Osteoblast (primary cell): ENCODE measurements at regions not wholly inside any gene's neighbourhood (a gene's known extent, or its start where the extent isn't known, plus 50 kb on each side); places are given as distances from the start of the nearest gene placed in this dataset.
A peak's percentile ranks its signal among the peaks of the same experiment; 100 is the strongest.
"Not testable (repeated sequence)": the region's sequence is repeated elsewhere in the genome, so short reads cannot be mapped to it uniquely, and the experiment has no call there.

ENCODE experiments used
- DNase-seq: peaks from one replicate; pipeline ENCODE4 v3.0.0; 2011; ENCODE audit warnings: low spot score, mixed read lengths; ENCODE audit not compliant: insufficient read length; ENCODE audit errors: missing footprints
- H2AFZ ChIP-seq: 2 replicates; pipeline ENCODE4 v1.6.0; 2011; ENCODE audit warnings: mild to moderate bottlenecking, low read length
- H3K27ac ChIP-seq: 2 replicates; pipeline ENCODE4 v1.5.1; 2011; ENCODE audit warnings: mild to moderate bottlenecking, low read depth, low read length, moderate library complexity
- H3K27me3 ChIP-seq: 2 replicates; pipeline ENCODE4 v1.6.0; 2012; ENCODE audit warnings: mild to moderate bottlenecking, control low read depth, inconsistent platforms, low read length, moderate library complexity; ENCODE audit not compliant: insufficient read depth
- H3K36me3 ChIP-seq: 2 replicates; pipeline ENCODE4 v1.5.1; 2011; ENCODE audit warnings: mild to moderate bottlenecking, low read length, control low read depth, moderate library complexity; ENCODE audit not compliant: insufficient read depth
- H3K4me1 ChIP-seq: 2 replicates; pipeline ENCODE4 v1.5.1; 2011; ENCODE audit warnings: mild to moderate bottlenecking, low read length, control low read depth, moderate library complexity; ENCODE audit not compliant: insufficient read depth
- H3K4me2 ChIP-seq: 2 replicates; pipeline ENCODE4 v1.6.0; 2011; ENCODE audit warnings: mild to moderate bottlenecking, low read length; ENCODE audit not compliant: insufficient read depth
- H3K4me3 ChIP-seq: fragments of 200-600 bp; sonication (generic); 3 replicates; pipeline ENCODE4 v1.5.1; 2012; ENCODE audit warnings: mild to moderate bottlenecking, low read length, inconsistent platforms; ENCODE audit not compliant: insufficient read depth
- H3K79me2 ChIP-seq: 2 replicates; pipeline ENCODE4 v1.6.0; 2012; ENCODE audit warnings: mild to moderate bottlenecking, low read length, control low read depth, inconsistent platforms; ENCODE audit not compliant: insufficient read depth
- H3K9me3 ChIP-seq: 2 replicates; pipeline ENCODE4 v1.5.1; 2011; ENCODE audit warnings: low read depth, low read length, control low read depth
- H4K20me1 ChIP-seq: 2 replicates; pipeline ENCODE4 v1.6.0; 2012; ENCODE audit warnings: mild to moderate bottlenecking, low read length, control low read depth; ENCODE audit not compliant: insufficient read depth
- TF ChIP-seq, protein P1 (sequence below): IDR thresholded peaks from 2 replicates; pipeline ENCODE4 v1.5.1; 2011; ENCODE audit warnings: mild to moderate bottlenecking, low read depth, low read length, moderate library complexity; ENCODE audit errors: extremely low read depth

GRCh38 chr4:131883181-131883580 is 1265.9 kb upstream of the PCDH10 start:
- H3K27ac ChIP-seq, H3K79me2 ChIP-seq, DNase-seq, H4K20me1 ChIP-seq, H2AFZ ChIP-seq, H3K9me3 ChIP-seq, H3K4me2 ChIP-seq, H3K4me1 ChIP-seq, H3K36me3 ChIP-seq, H3K4me3 ChIP-seq, H3K27me3 ChIP-seq: not testable (repeated sequence)

GRCh38 chr4:131925662-131926061 is 1223.4 kb upstream of the PCDH10 start:
- not testable (repeated sequence) for H3K9me3 ChIP-seq, H3K4me2 ChIP-seq, H4K20me1 ChIP-seq, DNase-seq, H3K4me1 ChIP-seq, H3K79me2 ChIP-seq, H3K36me3 ChIP-seq, H3K4me3 ChIP-seq, H3K27me3 ChIP-seq, H3K27ac ChIP-seq, H2AFZ ChIP-seq

- H3K4me1 ChIP-seq, H3K4me3 ChIP-seq, H3K9me3 ChIP-seq, H2AFZ ChIP-seq, H3K4me2 ChIP-seq, H4K20me1 ChIP-seq, H3K36me3 ChIP-seq, H3K79me2 ChIP-seq, H3K27me3 ChIP-seq, DNase-seq, H3K27ac ChIP-seq: not testable (repeated sequence)
These were observed 1181.4 kb upstream of the PCDH10 start for GRCh38 chr4:131967646-131968045.

DNA sequence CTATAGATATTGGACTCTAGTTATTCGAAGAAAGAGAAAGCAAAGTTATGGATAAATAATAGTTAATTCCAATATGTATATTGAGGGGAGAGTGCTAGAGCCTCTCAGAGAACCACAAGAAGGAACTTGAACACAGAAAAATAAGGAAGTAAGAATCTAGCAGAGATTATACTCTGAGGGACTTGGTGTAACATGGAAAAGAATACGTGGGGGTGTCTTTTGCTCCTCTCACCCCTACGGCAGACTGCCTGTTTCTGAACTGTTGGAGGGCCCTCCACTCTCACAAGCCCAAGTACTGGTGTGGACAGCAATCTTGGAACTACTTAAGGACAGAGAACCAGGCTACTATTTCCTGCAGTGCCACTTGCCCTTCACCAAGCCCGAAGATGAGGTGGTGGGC is 1174.4 kb upstream of the PCDH10 start:
- H3K27me3 ChIP-seq, result no peaks in the 10 kb centered on the region
- DNase-seq, result peak; percentile 32
- H3K9me3 ChIP-seq, result no peaks in the 10 kb centered on the region
- TF ChIP-seq, protein P1, sequence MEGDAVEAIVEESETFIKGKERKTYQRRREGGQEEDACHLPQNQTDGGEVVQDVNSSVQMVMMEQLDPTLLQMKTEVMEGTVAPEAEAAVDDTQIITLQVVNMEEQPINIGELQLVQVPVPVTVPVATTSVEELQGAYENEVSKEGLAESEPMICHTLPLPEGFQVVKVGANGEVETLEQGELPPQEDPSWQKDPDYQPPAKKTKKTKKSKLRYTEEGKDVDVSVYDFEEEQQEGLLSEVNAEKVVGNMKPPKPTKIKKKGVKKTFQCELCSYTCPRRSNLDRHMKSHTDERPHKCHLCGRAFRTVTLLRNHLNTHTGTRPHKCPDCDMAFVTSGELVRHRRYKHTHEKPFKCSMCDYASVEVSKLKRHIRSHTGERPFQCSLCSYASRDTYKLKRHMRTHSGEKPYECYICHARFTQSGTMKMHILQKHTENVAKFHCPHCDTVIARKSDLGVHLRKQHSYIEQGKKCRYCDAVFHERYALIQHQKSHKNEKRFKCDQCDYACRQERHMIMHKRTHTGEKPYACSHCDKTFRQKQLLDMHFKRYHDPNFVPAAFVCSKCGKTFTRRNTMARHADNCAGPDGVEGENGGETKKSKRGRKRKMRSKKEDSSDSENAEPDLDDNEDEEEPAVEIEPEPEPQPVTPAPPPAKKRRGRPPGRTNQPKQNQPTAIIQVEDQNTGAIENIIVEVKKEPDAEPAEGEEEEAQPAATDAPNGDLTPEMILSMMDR, result no peak
- H2AFZ ChIP-seq, result no peak overlapping the region
- no peak overlapping the region for H3K4me3 ChIP-seq
- no peaks in the 10 kb centered on the region for H3K79me2 ChIP-seq
- no peaks in the 10 kb centered on the region for H4K20me1 ChIP-seq
- H3K27ac ChIP-seq, result no peak overlapping the region
- H3K4me2 ChIP-seq, result no peak overlapping the region
- H3K4me1 ChIP-seq, result no peaks in the 10 kb centered on the region
- no peaks in the 10 kb centered on the region for H3K36me3 ChIP-seq

DNA sequence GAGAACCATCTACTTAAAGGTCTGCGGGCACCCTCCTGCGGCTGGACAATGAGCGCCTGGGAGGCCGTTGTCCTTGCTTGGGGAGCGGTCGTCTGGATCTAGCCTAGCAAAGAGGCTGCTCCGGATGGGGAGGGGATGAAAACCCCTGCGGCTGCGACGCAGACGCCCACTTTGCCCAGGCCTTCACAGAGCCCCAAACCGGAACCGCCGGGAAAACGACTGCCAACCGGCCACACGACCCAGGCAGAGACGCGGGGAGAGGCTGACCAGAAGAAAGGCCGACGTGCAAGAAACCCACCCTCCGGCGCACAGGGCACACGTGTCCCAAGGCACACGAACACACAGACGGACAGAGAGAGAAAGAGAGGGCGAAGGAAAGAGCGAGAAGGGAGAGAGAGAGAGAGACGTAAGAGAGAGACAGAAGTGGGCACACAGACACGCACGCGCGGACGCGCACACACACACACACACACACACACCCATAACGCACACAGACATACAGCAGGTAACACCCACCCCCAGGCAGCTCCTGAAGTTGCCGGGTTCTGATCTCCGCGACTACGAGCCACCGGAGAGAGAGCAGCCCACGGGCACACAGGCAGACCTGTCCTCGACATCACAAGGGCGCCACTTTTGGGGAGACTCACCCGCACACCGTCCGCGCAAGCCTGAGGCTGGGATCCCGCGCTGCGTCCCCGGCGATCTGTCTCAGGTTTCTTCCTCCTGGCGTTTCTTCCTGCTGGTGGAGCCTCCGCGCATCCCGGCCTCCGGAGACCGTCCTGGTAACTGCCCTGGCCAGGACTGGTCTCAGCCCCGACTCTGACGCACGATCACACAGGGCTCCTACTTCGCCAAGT is 1173.6 kb upstream of the PCDH10 start:
- H3K4me2 ChIP-seq, H3K36me3 ChIP-seq, DNase-seq, H4K20me1 ChIP-seq, H3K79me2 ChIP-seq, H2AFZ ChIP-seq, H3K4me1 ChIP-seq, H3K27ac ChIP-seq, H3K9me3 ChIP-seq, H3K27me3 ChIP-seq: not testable (repeated sequence)
- H3K4me3 ChIP-seq, result peak overlapping the region; percentile 28

DNA sequence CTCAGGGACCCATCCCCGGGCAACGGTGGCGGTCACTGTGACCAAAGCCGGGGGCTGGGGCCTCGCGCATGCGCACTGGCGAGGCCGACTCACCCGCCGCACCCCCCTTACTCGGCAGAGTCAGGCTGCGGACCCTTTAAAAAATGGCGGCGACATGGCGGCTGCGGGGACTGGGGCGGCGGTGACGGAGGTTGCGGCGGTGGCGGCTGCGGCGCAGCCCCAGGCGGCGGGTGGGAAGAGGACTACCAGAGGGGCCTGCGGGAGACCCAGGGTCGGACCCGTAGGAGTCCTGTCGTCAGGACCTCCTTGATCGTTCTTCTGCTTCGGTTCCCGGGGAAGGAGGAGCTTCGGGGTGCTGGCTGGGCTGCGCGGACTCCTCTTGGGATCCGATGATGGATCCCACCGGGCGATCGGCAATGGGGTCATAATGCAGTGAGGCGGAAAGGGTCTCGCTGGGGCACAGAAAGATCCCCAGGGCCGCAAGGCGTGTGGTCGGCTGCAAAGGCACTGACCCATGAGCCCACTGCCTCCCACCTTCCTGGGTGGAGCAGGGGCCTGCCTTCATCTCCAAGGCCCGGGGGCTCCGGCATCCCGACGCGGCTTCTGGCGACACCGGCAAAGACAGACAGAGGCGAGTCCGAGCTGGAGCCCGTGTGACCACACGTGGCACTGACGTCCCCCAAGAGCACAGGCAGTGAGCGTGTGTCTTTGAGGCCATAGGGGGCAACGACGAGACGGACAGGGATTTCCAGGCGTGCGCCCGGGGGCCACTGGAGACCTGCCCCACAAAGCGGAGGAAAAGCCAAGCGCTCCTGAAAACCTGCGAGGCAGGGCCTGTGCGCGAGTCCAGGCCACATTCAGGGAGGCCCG is 1172.7 kb upstream of the PCDH10 start:
- not testable (repeated sequence) for H3K79me2 ChIP-seq, H4K20me1 ChIP-seq, H2AFZ ChIP-seq, H3K27ac ChIP-seq, H3K9me3 ChIP-seq, H3K4me3 ChIP-seq, H3K27me3 ChIP-seq, DNase-seq, H3K4me1 ChIP-seq, H3K4me2 ChIP-seq, H3K36me3 ChIP-seq
